Esophagus squamous epithelium (tissue), 4 donors: ENCODE measurements at regions not wholly inside any gene's neighbourhood (a gene's known extent, or its start where the extent isn't known, plus 50 kb on each side); places are given as distances from the start of the nearest gene placed in this dataset.

Source experiments
- POLR2A ChIP-seq, 4 donors: fragments of 450-650 bp; IDR thresholded peaks; one replicate each; pipeline ENCODE4 v1.6.1; 2017; ENCODE audit warnings: antibody characterized with exemption in 4 of 4, mild to moderate bottlenecking in 4 of 4, moderate library complexity in 3 of 4
- TF ChIP-seq, protein P1 (sequence below), 6 experiments: fragments of 450-650 bp in 4 of 6; fragments of 200-600 bp in 2 of 6; sonication (generic) in 2 of 6; IDR thresholded peaks; one replicate each; pipeline ENCODE4 v1.5.1; 2016 to 2019; ENCODE audit warnings: antibody characterized with exemption in 6 of 6, mild to moderate bottlenecking in 4 of 6, moderate library complexity in 4 of 6

DNA sequence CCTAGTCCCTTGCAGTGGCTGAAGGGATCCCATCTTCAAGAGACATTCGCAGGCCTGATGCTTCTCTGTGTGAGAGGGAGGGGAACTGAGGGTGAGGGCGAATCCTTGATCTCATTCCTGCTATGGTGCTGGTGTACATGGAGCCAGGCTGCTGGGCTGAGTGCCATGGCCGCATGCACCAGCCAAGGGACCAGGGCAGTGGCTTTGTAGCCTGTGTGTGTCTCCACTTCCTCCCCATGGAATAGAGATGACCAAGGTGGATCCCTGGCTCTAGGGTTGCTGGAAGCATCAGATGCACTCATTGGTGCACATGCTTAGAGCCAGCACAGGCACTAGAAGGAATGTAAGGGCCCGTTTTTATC is 195.0 kb downstream of the FOXL1 start:
- TF ChIP-seq POLR2A (IDR thresholded peaks at IDR 0.05), result no peak
- TF ChIP-seq, protein P1, sequence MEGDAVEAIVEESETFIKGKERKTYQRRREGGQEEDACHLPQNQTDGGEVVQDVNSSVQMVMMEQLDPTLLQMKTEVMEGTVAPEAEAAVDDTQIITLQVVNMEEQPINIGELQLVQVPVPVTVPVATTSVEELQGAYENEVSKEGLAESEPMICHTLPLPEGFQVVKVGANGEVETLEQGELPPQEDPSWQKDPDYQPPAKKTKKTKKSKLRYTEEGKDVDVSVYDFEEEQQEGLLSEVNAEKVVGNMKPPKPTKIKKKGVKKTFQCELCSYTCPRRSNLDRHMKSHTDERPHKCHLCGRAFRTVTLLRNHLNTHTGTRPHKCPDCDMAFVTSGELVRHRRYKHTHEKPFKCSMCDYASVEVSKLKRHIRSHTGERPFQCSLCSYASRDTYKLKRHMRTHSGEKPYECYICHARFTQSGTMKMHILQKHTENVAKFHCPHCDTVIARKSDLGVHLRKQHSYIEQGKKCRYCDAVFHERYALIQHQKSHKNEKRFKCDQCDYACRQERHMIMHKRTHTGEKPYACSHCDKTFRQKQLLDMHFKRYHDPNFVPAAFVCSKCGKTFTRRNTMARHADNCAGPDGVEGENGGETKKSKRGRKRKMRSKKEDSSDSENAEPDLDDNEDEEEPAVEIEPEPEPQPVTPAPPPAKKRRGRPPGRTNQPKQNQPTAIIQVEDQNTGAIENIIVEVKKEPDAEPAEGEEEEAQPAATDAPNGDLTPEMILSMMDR (IDR thresholded peaks at IDR 0.05), result no peak
